Adrenal gland (tissue), 9 donors: ENCODE measurements at regions not wholly inside any gene's neighbourhood (a gene's known extent, or its start where the extent isn't known, plus 50 kb on each side); places are given as distances from the start of the nearest gene placed in this dataset.

ENCODE experiments used
- DNase-seq, 7 donors: peaks; one replicate each; pipeline ENCODE4 v3.0.0-alpha.2; 2019 to 2020
- H3K27ac ChIP-seq, 5 donors: fragments of 200-600 bp; sonication (generic) in 4 of 5; 1 replicate in 3 of 5; 2 replicates in 2 of 5; pipeline versions ENCODE4 v1.5.1 to v1.8.0; 2016 to 2020; ENCODE audit warnings: mild to moderate bottlenecking in 1 of 5
- H3K27me3 ChIP-seq: fragments of 200-600 bp; 2 replicates; pipeline ENCODE4 v1.8.0; 2021
- H3K36me3 ChIP-seq, 2 donors: fragments of 200-600 bp; replicated peaks in 1 of 2; 1 replicate in 1 of 2; 2 replicates in 1 of 2; pipeline versions ENCODE4 v1.5.1 to v1.8.0; 2018 to 2022
- H3K4me1 ChIP-seq, 2 donors: fragments of 200-600 bp; replicated peaks in 1 of 2; 1 replicate in 1 of 2; 2 replicates in 1 of 2; pipeline versions ENCODE4 v1.5.1 to v1.8.0; 2018 to 2021
- H3K4me3 ChIP-seq, 4 donors: fragments of 200-600 bp; sonication (generic) in 3 of 4; one replicate each; pipeline ENCODE4 v1.5.1; 2016 to 2018
- H3K9me3 ChIP-seq, 3 donors: fragments of 200-600 bp; sonication (generic) in 1 of 3; replicated peaks in 1 of 3; 1 replicate in 2 of 3; 2 replicates in 1 of 3; pipeline versions ENCODE4 v1.5.1 to v1.8.0; 2016 to 2021
- POLR2A ChIP-seq, 2 donors: fragments of 450-650 bp; IDR thresholded peaks; one replicate each; pipeline ENCODE4 v1.6.1; 2017; ENCODE audit warnings: antibody characterized with exemption in 2 of 2, mild to moderate bottlenecking in 2 of 2, moderate library complexity in 1 of 2
- WGBS, 4 donors: extraction: QIAGEN DNeasy Blood & Tissue Kit in 2 of 4; methylation state at CpG; one replicate each; pipeline versions ENCODE4 v1.1.5 to v1.1.7; 2013 to 2017; 5-methylcytosine and 5-hydroxymethylcytosine counted together
- intact Hi-C, 2 donors: fragments of 100-400 bp; cut with DNase I; formaldehyde crosslinking; loops; one replicate each; pipeline versions ENCODE4 v1.14.1 to v1.15.0; 2022 to 2023
- TF ChIP-seq, protein P1 (sequence below), 6 experiments: fragments of 450-650 bp in 4 of 6; fragments of 200-600 bp in 2 of 6; sonication (generic) in 1 of 6; IDR thresholded peaks; 1 replicate in 5 of 6; 2 replicates in 1 of 6; pipeline versions ENCODE4 v1.5.1 to v1.8.0; 2016 to 2021; ENCODE audit warnings: antibody characterized with exemption in 6 of 6, mild to moderate bottlenecking in 2 of 6, moderate library complexity in 1 of 6
- donor health status: healthy with polysubstance abuse.
- donor health status: Bipolar disorder and iron deficiency.
- donor health status: DM: yes; HTN: yes; CAD: no.
- donor health status: DM: no; HTN: no; CAD: no.
- donor health status: DM: no; HTN: no; CAD: no.

DNA sequence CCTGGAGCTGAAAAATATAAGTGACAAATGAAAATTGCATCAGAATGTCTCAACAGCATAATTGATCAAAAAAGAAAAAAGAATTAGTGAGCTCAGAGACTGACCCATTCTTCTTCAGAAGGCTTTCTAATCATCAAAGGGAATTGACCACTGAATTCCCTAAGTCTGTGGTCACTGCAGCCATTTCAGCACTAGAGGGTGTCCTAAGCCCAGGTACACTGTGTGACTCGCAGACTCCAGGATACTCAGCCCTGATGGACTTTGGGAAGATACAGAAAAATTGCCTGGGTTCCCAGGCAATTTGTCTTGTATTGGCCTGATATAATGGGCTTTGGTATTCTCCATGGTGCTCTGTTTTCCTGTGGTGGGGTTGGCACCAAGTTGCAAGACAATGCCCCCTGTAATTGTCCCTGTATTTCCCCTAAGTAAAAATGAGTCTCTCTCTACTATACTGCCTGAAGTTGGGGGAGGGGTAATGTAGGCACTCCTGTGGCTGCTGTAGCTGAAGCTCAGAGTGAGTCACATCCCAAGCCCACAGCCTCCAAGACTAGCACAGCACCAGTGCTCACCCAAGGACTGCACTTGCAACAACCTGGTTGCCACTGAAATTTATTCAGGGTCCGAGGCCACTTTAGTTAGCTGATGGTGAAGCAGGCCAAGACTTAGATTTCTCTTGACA lies 256.0 kb upstream of the STAC start:
- intact Hi-C loops = no loop called here
- TF ChIP-seq, protein P1, sequence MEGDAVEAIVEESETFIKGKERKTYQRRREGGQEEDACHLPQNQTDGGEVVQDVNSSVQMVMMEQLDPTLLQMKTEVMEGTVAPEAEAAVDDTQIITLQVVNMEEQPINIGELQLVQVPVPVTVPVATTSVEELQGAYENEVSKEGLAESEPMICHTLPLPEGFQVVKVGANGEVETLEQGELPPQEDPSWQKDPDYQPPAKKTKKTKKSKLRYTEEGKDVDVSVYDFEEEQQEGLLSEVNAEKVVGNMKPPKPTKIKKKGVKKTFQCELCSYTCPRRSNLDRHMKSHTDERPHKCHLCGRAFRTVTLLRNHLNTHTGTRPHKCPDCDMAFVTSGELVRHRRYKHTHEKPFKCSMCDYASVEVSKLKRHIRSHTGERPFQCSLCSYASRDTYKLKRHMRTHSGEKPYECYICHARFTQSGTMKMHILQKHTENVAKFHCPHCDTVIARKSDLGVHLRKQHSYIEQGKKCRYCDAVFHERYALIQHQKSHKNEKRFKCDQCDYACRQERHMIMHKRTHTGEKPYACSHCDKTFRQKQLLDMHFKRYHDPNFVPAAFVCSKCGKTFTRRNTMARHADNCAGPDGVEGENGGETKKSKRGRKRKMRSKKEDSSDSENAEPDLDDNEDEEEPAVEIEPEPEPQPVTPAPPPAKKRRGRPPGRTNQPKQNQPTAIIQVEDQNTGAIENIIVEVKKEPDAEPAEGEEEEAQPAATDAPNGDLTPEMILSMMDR (IDR thresholded peaks at IDR 0.05) = peak; percentile 10 to 56 (median 42)
- no peak for TF ChIP-seq POLR2A (IDR thresholded peaks at IDR 0.05)
- WGBS, 4 donors = 61 to 70% (median 69%) methylated on average over 2 of the region's 2 CpGs
- Histone ChIP-seq H3K4me3 (no peak overlapping the region), H3K27ac (no peak overlapping the region), H3K36me3 (no peaks in the 10 kb centered on the region), H3K27me3 (no peaks in the 10 kb centered on the region), H3K4me1 (no peaks in the 10 kb centered on the region), H3K9me3 (no peaks in the 10 kb centered on the region)
- DNase-seq = peak; percentile 15 to 52 (median 19)

DNA sequence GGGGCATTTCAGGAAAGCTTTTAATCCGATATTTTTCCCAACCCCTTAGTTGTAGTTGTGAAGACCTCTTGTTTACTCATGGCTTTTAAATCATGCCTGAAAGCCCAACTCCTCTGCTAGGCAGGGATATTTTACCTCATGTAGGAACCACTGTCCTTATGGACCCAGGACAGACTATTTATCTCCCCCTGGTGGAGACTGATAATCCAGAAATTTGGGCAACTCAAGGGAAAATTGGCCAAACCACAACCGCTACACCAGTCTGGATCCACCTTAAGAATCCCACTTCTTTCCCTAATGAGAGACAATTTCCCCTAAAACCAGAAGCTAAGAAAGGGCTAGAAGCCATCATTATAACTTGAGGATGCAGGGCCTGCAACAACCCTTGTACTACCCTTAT lies 248.1 kb upstream of the STAC start:
- no peak for DNase-seq
- no peak overlapping the region for H3K27ac ChIP-seq
- TF ChIP-seq POLR2A (IDR thresholded peaks at IDR 0.05) = no peak
- TF ChIP-seq, protein P1 (IDR thresholded peaks at IDR 0.05) = no peak
- H3K27me3 ChIP-seq = no peaks in the 10 kb centered on the region
- 92 to 96% (median 95%) methylated on average over 2 of the region's 2 CpGs for WGBS, 4 donors
- H3K36me3 ChIP-seq = no peaks in the 10 kb centered on the region
- no peaks in the 10 kb centered on the region for H3K9me3 ChIP-seq
- intact Hi-C loops = no loop called here
- H3K4me3 ChIP-seq = no peak overlapping the region
- H3K4me1 ChIP-seq = no peaks in the 10 kb centered on the region

DNA sequence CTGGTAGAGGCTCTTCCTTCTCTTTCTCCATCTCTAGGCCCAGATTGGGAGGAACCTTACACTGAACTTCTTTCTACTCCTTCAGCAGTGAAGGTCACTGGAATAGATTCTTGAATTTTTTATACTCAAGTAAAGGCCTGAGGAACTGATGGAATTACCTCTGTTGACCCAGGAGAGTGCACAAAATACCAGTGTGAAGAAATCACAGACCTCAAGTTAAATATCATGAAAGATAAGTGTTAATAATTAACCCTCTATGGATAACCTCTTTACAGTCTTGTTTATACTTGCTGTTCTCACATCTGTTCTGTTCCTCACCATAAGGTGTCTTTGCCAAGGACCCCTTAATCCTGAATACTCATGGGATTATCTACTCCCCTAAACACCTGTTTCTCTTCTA lies 244.4 kb upstream of the STAC start:
- DNase-seq = no peak
- Histone ChIP-seq H3K27ac (no peak overlapping the region), H3K4me1 (no peaks in the 10 kb centered on the region), H3K36me3 (no peaks in the 10 kb centered on the region), H3K27me3 (no peaks in the 10 kb centered on the region), H3K9me3 (no peaks in the 10 kb centered on the region), H3K4me3 (no peak overlapping the region)
- TF ChIP-seq POLR2A (IDR thresholded peaks at IDR 0.05) = no peak
- TF ChIP-seq, protein P1 (IDR thresholded peaks at IDR 0.05) = no peak
- intact Hi-C loops = no loop called here

DNA sequence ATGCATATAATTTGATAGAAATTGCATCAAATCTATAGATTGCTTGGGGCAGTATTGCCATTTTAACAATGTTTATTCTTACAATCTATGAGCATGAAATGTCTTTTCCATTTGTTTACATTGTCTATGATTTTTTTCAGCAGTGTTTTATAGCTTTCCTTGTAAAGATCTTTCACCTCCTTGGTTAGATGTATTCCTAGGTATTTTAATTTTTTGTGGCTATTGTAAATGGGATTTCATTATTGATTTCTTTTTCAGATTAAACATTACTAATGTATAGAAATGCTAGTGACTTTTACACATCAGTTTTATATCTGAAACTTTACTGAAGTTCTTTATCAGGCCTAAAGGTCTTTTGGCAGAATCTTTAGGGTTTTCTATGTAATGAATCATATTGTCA lies 237.6 kb upstream of the STAC start:
- Histone ChIP-seq H3K36me3 (no peaks in the 10 kb centered on the region), H3K9me3 (no peaks in the 10 kb centered on the region), H3K4me1 (no peaks in the 10 kb centered on the region), H3K27ac (no peak overlapping the region), H3K4me3 (no peak overlapping the region), H3K27me3 (no peaks in the 10 kb centered on the region)
- intact Hi-C loops = no loop called here
- no peak for DNase-seq
- no peak for TF ChIP-seq POLR2A (IDR thresholded peaks at IDR 0.05)
- TF ChIP-seq, protein P1 (IDR thresholded peaks at IDR 0.05) = no peak
